ENCODE measurements at regions not wholly inside any gene's neighbourhood (a gene's known extent, or its start where the extent isn't known, plus 50 kb on each side); places are given as distances from the start of the nearest gene placed in this dataset.

- DNase-seq (no peak), ATAC-seq (no peak)
Measured at GRCh38 chr13:74466864-74467263, 332.7 kb upstream of the KLF12 start.

- DNase-seq (no peak), ATAC-seq (no peak)
Measured at GRCh38 chr13:74466020-74466419, 331.8 kb upstream of the KLF12 start.

- ATAC-seq (no peak), DNase-seq (no peak)
Measured at GRCh38 chr13:74465271-74465670, 331.1 kb upstream of the KLF12 start.

DNA sequence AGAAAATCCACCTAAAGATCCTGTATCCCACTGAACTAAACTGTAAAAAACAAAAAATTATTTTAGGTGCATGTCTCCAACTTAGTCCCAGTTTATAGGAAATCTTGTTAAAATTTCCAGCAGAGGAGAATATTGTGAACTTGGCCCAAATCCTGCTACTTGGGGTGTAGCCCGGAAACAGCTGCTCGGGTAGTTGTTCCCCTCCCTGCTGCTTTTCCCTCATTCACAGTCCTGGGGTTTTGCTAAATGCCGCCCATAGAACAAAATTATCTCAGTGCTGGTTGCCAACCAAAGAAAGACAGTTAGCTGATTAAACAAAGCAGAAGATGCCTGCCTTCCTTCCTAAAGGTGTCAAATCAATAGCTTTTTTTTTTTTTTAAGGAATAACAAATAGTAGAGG lies 330.5 kb upstream of the KLF12 start:
- no peak for ATAC-seq
- DNase-seq: no peak

- DNase-seq (no peak), ATAC-seq (no peak)
Measured at GRCh38 chr13:74461011-74461410, 326.8 kb upstream of the KLF12 start.

GRCh38 chr13:74452881-74453280 lies 318.7 kb upstream of the KLF12 start:
- no peak for DNase-seq
- no peak for ATAC-seq

DNA sequence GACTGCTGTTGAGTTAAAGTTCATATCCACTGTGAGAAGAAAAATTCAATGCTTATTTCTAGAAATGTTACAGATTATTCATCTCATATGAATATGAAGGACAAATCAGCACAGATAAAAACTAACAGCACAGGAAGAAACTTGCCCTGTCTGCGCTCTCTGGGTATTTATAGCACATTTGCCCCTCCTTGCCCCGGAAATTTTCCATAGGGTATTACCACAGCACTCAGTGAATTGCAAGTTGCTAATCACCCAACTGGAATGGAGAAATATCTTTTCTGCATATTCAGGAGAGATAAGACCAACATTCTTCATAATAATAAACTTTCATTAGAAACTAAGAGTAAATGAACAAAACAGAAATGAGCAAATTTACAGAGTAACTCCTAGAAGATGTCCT lies 318.0 kb upstream of the KLF12 start:
- DNase-seq: no peak
- no peak for ATAC-seq

- ATAC-seq (no peak), DNase-seq (no peak)
Measured at GRCh38 chr13:74450964-74451363, 316.8 kb upstream of the KLF12 start.

DNA sequence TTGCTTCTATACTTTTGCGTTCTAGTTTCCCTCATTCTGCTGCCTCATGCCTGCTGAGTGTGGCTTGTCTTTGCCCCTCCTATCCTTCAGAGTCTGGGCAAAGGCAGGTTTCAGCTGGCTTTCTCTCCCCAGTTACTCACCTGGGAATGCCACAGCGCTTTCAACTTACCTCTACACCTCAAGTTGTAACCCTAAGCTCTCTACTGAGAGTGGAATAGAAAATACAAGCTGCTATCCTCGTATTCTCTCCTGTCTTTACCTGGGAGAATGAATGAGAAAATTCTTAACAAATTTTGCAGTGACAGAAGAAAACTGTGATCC lies 316.3 kb upstream of the KLF12 start:
- ATAC-seq: no peak

DNA sequence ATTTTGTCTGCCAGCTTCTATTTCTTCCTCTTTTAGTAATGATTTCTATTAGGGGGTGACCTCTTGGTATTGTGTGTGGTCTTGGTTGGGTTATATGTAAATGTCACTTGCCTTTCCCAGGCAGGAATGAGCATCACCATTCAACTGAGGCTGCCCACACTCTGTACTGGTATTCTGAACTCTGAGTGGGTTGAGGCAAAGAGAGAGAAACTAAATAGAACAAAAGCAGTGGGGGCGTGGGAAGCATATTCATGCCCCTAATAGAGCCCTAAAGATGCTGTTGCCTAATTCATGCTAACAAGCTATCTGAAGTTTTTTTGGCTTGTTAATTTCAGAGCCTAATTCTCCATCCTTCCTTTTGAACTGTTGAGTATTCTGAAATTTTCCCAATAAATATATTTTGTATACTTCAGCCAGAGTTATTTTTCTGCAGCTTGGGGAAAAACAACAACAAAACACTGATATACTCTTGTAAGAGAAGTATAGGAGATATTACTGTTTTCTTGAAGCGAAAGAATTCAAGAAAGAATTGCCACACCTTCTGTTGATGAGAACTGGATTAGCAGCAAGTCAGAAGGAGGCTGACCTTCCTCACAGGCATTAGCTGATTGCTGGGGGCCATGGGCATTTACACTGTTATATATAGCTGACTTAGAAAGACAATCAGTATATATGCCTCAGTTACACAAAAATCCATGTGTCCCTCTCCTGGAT lies 315.8 kb upstream of the KLF12 start:
- no peak for DNase-seq
- ATAC-seq: no peak

More for the DNA sequence above, 316.3 kb upstream of the KLF12 start:
- no peak for DNase-seq

DNA sequence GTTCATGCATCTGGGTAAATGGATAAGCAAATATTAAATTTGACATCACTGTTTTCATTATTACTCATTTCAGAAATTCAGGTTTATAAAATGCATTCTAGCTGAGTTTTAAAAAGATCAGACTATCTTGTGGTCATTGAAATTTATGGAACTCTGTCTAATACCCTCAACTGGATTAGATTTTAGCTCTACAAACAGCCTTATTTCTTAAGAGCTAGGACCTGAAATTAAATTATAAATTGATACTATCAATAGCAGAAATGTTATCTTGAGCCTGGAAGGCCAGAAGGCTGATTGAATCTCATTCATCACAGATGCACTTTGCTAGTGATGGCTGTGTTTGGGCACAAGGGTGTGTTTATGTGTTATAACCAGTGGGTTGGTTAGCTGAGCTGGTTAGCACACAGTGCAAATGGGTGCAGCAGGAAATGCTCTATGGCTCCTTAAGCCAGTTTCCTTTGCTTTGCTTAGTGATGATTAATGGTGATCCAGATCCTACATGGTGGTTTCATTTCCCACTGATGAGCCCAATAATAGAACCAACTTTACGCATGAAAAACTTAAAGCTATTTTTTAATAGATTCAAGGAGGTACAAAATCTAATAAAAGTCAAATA lies 310.8 kb upstream of the KLF12 start:
- no peak for DNase-seq
- no peak for ATAC-seq

GRCh38 chr13:74444161-74444571 lies 310.0 kb upstream of the KLF12 start:
- DNase-seq (no peak), ATAC-seq (no peak)

GRCh38 chr13:74443631-74444030 lies 309.4 kb upstream of the KLF12 start:
- no peak for ATAC-seq
- no peak for DNase-seq

DNA sequence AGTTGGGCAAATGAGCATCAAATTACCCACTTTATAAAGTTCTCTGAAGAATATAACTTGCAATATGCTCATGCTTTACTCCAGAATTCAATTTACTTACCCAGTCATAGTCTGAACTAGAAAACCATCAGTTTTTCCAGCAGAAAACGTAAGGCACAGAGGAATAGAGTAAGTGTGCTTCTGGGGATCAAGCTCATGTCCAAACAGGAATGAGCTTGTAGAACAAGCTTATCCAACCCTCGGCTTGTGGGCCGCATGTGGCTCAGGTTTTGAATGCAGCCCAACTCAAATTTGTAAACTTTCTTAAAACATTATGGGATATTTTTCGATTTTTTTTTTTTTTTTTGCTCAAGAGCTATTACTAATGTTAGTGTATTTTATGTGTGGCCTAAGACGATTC lies 308.5 kb upstream of the KLF12 start:
- no peak for DNase-seq
- no peak for ATAC-seq

- ATAC-seq: no peak
- no peak for DNase-seq
Measured at GRCh38 chr13:74438901-74439300, 304.7 kb upstream of the KLF12 start.

GRCh38 chr13:74434782-74435181 lies 300.6 kb upstream of the KLF12 start:
- ATAC-seq: no peak

DNA sequence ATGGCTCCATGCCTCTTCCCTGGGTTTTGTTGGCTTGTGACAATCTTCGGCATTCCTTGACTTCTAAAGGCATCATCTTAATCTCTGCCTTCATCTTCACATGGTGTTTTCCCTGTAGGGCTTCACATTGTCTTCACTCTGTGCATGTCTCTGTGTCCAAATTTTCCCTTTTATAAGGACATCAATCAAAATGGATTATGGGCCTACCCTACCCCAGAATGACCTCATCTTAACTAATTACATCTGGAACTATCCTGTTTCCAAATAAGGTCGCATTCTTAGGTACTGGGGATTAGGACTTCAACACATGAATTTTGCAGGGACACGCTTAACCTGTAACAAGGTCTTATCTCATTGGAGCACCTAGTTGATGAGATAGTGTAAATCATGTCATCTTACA lies 290.3 kb upstream of the KLF12 start:
- ATAC-seq: no peak

More at GRCh38 chr13:74434782-74435181, 300.6 kb upstream of the KLF12 start:
- DNase-seq: no peak

GRCh38 chr13:74423434-74423833 lies 289.2 kb upstream of the KLF12 start:
- ATAC-seq: no peak
- DNase-seq: no peak

More for the DNA sequence above, 290.3 kb upstream of the KLF12 start:
- no peak for DNase-seq

DNA sequence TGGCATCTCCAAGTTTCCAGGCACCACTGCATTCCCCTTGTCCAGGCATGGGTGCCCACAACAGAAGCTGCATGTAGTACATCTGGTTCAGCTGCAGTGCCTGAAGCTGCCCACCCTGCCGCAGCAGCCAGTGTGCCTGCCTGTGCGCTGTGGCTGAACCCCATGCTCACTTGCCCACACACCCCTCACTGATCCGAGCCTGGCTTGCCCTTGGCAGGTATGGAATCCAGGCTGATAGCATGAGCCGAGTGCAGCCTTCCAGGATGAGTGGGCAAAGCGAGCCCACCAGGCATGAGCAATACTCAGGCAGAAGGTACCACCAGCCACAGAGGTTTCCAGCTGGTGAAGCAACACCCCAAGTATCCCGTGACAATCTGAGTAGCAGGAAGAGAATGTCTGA lies 280.3 kb upstream of the KLF12 start:
- DNase-seq (no peak), ATAC-seq (no peak)

DNA sequence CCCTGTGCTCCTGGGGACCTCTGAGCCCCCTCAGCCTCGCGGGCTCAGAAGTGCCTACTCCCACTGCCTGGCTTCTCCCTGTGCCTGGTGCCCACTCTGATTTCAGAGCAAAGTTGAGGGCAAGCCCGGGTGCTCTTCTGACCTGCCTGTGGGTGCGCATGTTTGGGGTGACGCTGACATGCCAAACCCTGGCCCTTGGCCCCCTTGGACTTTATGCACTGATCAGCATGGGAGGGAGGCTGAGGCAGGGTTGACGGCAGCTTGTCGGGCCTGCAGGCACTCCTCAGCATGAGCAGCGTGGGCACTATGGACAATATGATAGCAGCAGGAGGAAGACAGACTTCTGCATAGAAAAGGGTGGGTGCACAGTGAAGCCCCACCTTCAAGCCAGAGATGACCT lies 279.3 kb upstream of the KLF12 start:
- no peak for ATAC-seq
- no peak for DNase-seq

DNA sequence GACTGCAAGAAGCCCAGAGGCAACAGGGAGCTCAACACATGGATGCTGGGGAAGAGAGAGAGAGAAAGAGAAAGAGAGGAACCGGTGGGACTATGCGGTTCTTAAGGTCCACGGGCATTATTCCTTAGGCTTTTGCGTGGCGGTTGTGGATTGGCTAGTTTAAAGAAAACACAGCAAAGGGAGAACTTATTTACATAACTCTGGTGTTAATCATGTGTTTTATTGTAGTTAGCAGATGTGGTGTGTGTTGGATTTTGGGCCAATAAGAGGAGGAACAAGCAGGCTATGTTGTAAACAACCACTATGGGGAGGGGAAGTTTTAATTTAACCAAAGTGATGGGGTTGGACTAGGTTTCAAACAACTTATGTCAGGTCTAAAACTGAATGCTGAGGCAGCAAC lies 275.3 kb upstream of the KLF12 start:
- DNase-seq (no peak), ATAC-seq (no peak)

DNA sequence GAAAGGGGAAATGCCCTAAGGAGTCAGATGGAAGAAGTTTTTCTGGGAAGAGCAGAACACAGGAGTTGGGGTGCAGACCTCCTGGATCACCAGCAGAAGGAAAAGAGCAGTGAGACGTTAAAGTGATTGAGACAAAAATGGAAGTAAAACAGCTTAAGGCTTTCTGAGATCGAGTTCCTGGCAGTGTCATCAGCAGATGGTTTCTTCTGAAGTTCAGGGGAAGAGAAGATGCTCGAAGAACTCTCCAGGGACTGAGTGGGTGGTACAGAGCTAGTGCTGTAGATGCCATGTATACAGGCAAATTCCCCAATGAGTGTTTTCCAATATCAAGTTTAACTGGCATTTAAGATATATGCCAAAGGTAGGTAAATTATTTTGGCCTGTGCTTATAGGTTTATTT lies 272.2 kb upstream of the KLF12 start:
- DNase-seq (no peak), ATAC-seq (no peak)

GRCh38 chr13:74398599-74398998 lies 264.4 kb upstream of the KLF12 start:
- DNase-seq: no peak
- ATAC-seq: no peak

DNA sequence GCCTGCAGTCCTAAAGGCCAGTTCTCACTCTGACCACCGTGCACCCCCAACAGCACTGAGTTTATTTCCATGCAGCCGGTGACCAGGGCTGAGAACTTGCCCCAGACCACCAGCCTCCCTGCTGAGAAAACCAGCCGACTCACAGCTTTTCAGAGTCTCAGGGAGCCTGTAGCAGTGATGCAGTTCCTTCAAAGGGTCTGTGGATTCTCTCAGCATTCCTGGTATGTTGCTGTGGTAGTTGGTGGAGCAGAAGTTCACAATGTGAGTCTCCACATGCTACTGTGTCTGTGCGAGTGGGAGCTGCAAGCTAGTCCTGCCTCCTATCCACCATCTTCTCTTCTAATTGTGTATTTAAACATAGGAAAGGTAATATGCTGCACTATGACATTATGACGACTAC lies 254.9 kb upstream of the KLF12 start:
- DNase-seq (no peak), ATAC-seq (no peak)

Measured in stimulated activated naive CD8-positive, alpha-beta T cell treated with anti-CD3 and anti-CD28 coated beads, Interleukin-15, Interleukin-2, amounts not matched to agents 100 U/mL and 50 U/mL, for 24 hours (primary cell).